NK-92 treated with Interleukin-12 subunit alpha and Interleukin-12 subunit beta, amount 100 ng/mL, for 24 hours (cell line): ENCODE measurements at regions not wholly inside any gene's neighbourhood (a gene's known extent, or its start where the extent isn't known, plus 50 kb on each side); places are given as distances from the start of the nearest gene placed in this dataset.

Experiments
- DNase-seq: peaks from one replicate; lab custom pipeline; 2025; lab: John Stamatoyannopoulos, UW

GRCh38 chr14:96931751-96932150 lies 134.6 kb downstream of the VRK1 start:
- DNase-seq = no peak

GRCh38 chr14:96934638-96935330 lies 137.6 kb downstream of the VRK1 start:
- DNase-seq = no peak

GRCh38 chr14:96938946-96939345 lies 141.8 kb downstream of the VRK1 start:
- DNase-seq = no peak

GRCh38 chr14:96940009-96940408 lies 142.8 kb downstream of the VRK1 start:
- no peak for DNase-seq

GRCh38 chr14:96944297-96944696 lies 147.1 kb downstream of the VRK1 start:
- no peak for DNase-seq

- DNase-seq = no peak
These were observed 148.5 kb downstream of the VRK1 start for GRCh38 chr14:96945721-96946120.

- DNase-seq = no peak
These were observed 152.4 kb downstream of the VRK1 start for GRCh38 chr14:96949594-96949993.

- DNase-seq = no peak
These were observed 154.3 kb downstream of the VRK1 start for GRCh38 chr14:96951511-96951910.

- DNase-seq = no peak
These were observed 156.1 kb downstream of the VRK1 start for GRCh38 chr14:96953087-96953874.

GRCh38 chr14:96953875-96954185 lies 156.6 kb downstream of the VRK1 start:
- DNase-seq = no peak

- DNase-seq = no peak
These were observed 159.5 kb downstream of the VRK1 start for GRCh38 chr14:96956464-96957239.

GRCh38 chr14:96958057-96958456 lies 160.9 kb downstream of the VRK1 start:
- DNase-seq = no peak

- DNase-seq = no peak
These were observed 162.8 kb downstream of the VRK1 start for GRCh38 chr14:96959992-96960391.

- no peak for DNase-seq
These were observed 163.5 kb downstream of the VRK1 start for GRCh38 chr14:96960598-96961116.

- no peak for DNase-seq
These were observed 164.7 kb downstream of the VRK1 start for GRCh38 chr14:96961895-96962294.

- no peak for DNase-seq
These were observed 165.2 kb downstream of the VRK1 start for GRCh38 chr14:96962337-96962736.

GRCh38 chr14:96964726-96965415 lies 167.7 kb downstream of the VRK1 start:
- no peak for DNase-seq

- no peak for DNase-seq
These were observed 168.9 kb downstream of the VRK1 start for GRCh38 chr14:96965885-96966595.

- no peak for DNase-seq
These were observed 177.9 kb downstream of the VRK1 start for GRCh38 chr14:96975116-96975515.

GRCh38 chr14:96978525-96979272 lies 181.5 kb downstream of the VRK1 start:
- DNase-seq = no peak

- no peak for DNase-seq
These were observed 182.5 kb downstream of the VRK1 start for GRCh38 chr14:96979611-96980074.
